Ovary (tissue), 3 donors: ENCODE measurements at regions not wholly inside any gene's neighbourhood (a gene's known extent, or its start where the extent isn't known, plus 50 kb on each side); places are given as distances from the start of the nearest gene placed in this dataset.

Source experiments
- EP300 ChIP-seq: sonication (generic); formaldehyde crosslinking; IDR thresholded peaks from one replicate; pipeline ENCODE4 v1.6.1; 2017; ENCODE audit warnings: antibody characterized with exemption
- POLR2A ChIP-seq: fragments of 450-650 bp; IDR thresholded peaks from one replicate; pipeline ENCODE4 v1.6.1; 2017; ENCODE audit warnings: antibody characterized with exemption, mild to moderate bottlenecking, moderate library complexity
- TF ChIP-seq, protein P1 (sequence below), 3 donors: fragments of 450-650 bp in 2 of 3; fragments of 200-600 bp in 1 of 3; IDR thresholded peaks; one replicate each; pipeline versions ENCODE4 v1.5.1 to v1.8.0; 2016 to 2022; ENCODE audit warnings: antibody characterized with exemption in 3 of 3, mild to moderate bottlenecking in 1 of 3
- donor health status: DM: no; HTN: no; CAD: no.

DNA sequence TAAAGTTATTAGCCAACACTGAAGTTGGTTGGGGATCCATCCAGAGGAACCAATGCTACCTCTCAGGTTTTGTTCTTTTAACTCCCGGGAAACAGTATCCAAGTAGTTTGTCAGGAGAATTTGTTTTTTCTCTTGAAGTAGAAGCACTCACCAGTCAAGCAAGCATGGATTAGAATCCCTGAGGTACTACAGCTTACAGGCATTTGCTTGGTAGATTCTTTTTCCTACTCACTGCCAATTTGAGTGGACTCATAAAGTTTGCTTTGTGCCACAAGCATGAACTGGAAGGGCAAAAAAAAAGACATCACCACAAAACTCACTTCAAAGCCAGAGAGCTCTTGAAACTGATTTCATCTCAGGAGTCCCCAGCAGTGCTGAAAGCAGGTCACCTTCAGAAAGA lies 167.4 kb downstream of the MBOAT1 start:
- TF ChIP-seq, protein P1, sequence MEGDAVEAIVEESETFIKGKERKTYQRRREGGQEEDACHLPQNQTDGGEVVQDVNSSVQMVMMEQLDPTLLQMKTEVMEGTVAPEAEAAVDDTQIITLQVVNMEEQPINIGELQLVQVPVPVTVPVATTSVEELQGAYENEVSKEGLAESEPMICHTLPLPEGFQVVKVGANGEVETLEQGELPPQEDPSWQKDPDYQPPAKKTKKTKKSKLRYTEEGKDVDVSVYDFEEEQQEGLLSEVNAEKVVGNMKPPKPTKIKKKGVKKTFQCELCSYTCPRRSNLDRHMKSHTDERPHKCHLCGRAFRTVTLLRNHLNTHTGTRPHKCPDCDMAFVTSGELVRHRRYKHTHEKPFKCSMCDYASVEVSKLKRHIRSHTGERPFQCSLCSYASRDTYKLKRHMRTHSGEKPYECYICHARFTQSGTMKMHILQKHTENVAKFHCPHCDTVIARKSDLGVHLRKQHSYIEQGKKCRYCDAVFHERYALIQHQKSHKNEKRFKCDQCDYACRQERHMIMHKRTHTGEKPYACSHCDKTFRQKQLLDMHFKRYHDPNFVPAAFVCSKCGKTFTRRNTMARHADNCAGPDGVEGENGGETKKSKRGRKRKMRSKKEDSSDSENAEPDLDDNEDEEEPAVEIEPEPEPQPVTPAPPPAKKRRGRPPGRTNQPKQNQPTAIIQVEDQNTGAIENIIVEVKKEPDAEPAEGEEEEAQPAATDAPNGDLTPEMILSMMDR (IDR thresholded peaks at IDR 0.05) = no peak
- TF ChIP-seq POLR2A (no peak), EP300 (no peak)
